ENCODE measurements at regions not wholly inside any gene's neighbourhood (a gene's known extent, or its start where the extent isn't known, plus 50 kb on each side); places are given as distances from the start of the nearest gene placed in this dataset.
A peak's percentile ranks its signal among the peaks of the same experiment; 100 is the strongest.

GRCh38 chrX:79266702-79267101, 100.4 kb downstream of the ITM2A start:
- no peak for TF ChIP-seq CTCF (IDR thresholded peaks at IDR 0.05; ENCODE audit: low read depth, low read length, missing control alignments)
- no peak overlapping the region for H3K4me3 ChIP-seq (ENCODE audit: low read depth, low read length)
- no peak for DNase-seq (ENCODE audit: low read depth)

GRCh38 chrX:79263550-79263949, 103.6 kb downstream of the ITM2A start:
- no peak for DNase-seq (ENCODE audit: low read depth)
- no peak overlapping the region for H3K4me3 ChIP-seq (ENCODE audit: low read depth, low read length)
- TF ChIP-seq CTCF (IDR thresholded peaks at IDR 0.05; ENCODE audit: low read depth, low read length, missing control alignments): no peak

GRCh38 chrX:79259073-79259689, 108.0 kb downstream of the ITM2A start:
- H3K4me3 ChIP-seq (ENCODE audit: low read depth, low read length): no peak overlapping the region
- DNase-seq (ENCODE audit: low read depth): peak; percentile 90
- no peak for TF ChIP-seq CTCF (IDR thresholded peaks at IDR 0.05; ENCODE audit: low read depth, low read length, missing control alignments)

- DNase-seq (ENCODE audit: low read depth): no peak
- no peak overlapping the region for H3K4me3 ChIP-seq (ENCODE audit: low read depth, low read length)
- TF ChIP-seq CTCF (IDR thresholded peaks at IDR 0.05; ENCODE audit: low read depth, low read length, missing control alignments): no peak
Measured at GRCh38 chrX:79243691-79244090, 99.2 kb downstream of the GPR174 start.

GRCh38 chrX:79235899-79236298, 91.4 kb downstream of the GPR174 start:
- no peak for TF ChIP-seq CTCF (IDR thresholded peaks at IDR 0.05; ENCODE audit: low read depth, low read length, missing control alignments)
- no peak for DNase-seq (ENCODE audit: low read depth)
- H3K4me3 ChIP-seq (ENCODE audit: low read depth, low read length): no peak overlapping the region

GRCh38 chrX:79231662-79232061, 87.2 kb downstream of the GPR174 start:
- H3K4me3 ChIP-seq (ENCODE audit: low read depth, low read length): no peak overlapping the region
- DNase-seq (ENCODE audit: low read depth): no peak
- TF ChIP-seq CTCF (IDR thresholded peaks at IDR 0.05; ENCODE audit: low read depth, low read length, missing control alignments): no peak
